Inferior parietal cortex (tissue), 1 donor: ENCODE measurements at regions not wholly inside any gene's neighbourhood (a gene's known extent, or its start where the extent isn't known, plus 50 kb on each side); places are given as distances from the start of the nearest gene placed in this dataset.

Experiments used
- DNase-seq: peaks from one replicate; pipeline ENCODE4 v3.0.0-alpha.2; 2016; ENCODE audit errors: extremely low spot score

DNA sequence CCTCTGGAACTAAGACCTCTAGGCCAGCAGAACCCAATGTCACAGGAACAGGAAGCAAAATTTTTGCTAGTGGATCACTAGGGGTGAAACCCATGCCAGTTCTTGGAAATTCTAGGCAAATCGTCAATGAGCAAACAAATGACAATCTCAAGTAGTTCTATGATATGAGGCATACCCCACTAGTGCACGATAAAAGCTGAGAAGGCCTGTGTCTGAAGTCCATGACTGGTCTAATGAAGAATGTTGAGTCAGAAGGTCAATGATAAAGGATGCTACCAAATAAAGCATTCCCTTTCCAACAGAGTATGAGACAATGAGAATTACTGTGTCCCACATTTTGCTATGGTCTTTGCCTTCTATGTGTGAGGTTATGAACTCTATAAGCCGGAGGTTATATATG lies 149.4 kb upstream of the NOX3 start:
- DNase-seq: no peak

DNA sequence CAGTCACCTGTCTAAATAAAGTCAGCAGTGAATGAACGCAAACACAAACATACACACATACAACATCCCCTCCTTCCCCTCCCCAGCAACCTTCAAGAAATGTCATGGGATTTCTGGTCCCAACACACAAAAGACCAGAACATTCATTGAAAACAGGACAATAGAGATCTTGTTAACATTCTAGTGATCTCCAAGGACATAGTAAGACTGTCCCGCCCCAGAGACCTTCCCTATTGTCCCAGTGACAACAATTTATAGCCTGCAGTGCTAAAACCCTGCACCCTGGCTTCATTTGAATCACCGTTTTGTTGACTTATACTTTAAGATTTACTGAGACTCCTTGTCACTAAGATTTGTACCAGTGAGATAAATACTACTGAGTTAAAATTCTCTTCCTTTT lies 143.9 kb upstream of the NOX3 start:
- DNase-seq: no peak

DNA sequence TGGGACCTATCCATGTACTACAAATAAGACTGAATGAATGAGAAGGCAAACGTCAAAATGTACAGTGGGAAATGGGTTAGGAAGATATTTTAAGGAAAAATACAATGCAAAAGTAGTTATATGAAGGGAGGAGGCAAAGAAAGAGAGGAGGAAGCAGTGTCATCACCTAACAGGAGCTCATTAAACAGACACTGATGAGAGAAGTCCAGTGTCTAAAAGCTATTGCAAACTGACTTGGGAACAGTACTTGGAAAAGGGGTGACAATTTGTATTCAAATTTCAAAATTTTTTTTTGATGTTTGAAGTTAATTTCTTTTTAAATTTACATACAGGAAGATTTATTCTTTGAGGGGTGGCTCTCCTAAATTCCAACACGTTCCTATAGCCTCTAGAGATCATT lies 143.5 kb upstream of the NOX3 start:
- no peak for DNase-seq

- DNase-seq: no peak
Measured at GRCh38 chr6:155595284-155595683, 139.6 kb upstream of the NOX3 start.

- no peak for DNase-seq
Measured at GRCh38 chr6:155591741-155592140, 136.1 kb upstream of the NOX3 start.

- DNase-seq: no peak
Measured at GRCh38 chr6:155589190-155589589, 133.6 kb upstream of the NOX3 start.

GRCh38 chr6:155587817-155588216 lies 132.2 kb upstream of the NOX3 start:
- no peak for DNase-seq

DNA sequence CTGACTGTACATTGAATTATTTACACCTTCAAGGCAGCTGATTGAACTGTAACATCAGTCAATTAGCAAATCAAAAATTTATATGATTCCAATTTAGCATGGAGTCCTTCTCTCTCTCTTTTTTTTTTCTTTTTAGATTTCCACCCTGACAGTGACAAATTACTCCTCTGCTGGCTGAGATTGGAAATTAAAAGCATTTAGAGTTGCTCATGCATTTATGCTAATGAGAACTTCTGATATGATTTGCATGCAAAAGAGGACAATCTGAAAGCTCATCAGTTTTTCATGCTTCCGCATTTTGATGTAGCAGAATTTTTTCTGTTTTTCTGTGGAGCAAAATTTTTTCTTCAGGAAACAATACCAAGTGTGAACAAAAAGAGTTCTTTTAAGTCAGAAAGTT lies 130.5 kb upstream of the NOX3 start:
- no peak for DNase-seq

DNA sequence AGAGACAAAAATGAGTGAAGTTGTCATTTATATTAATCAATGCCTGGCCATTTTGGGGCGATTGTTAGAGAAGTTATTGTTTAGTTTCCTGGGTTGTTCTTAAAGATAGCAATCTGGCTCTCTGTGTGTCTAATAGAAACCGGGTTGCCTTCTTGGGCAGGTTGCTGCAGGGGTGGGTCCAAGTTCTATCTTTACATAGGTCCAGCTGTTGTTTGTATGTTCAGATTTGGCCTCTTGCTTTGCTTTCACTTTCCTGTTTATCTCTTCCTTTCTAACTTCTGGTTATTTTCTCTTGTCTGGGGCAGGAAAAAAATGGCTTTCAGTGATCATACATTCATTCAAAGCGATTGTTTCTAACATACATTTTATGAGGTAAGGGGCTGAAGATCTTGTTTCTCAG lies 128.4 kb upstream of the NOX3 start:
- no peak for DNase-seq

GRCh38 chr6:155582016-155582991 lies 126.7 kb upstream of the NOX3 start:
- DNase-seq: no peak

DNA sequence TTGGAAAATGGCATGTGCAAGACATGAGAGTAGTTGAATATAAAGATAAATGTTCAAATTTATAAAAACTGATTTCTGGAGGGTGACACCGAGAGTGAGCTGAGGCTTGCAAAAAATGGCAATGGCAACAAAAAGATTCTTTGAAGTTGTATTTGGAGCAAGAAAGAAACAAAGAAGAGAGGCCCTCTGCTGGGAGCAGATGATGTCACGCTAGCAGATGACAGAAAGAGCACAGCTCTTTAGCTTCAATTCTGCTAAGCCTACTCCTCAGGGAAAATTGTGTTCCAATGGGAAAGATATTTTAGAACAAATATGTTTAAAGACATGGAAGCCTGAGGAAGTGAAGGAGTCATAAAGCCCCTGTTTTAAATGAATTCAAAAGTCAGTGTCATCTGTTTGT lies 125.3 kb upstream of the NOX3 start:
- no peak for DNase-seq

- no peak for DNase-seq
Measured at GRCh38 chr6:155578251-155578650, 122.6 kb upstream of the NOX3 start.

- DNase-seq: no peak
Measured at GRCh38 chr6:155561966-155562364, 106.3 kb upstream of the NOX3 start.

DNA sequence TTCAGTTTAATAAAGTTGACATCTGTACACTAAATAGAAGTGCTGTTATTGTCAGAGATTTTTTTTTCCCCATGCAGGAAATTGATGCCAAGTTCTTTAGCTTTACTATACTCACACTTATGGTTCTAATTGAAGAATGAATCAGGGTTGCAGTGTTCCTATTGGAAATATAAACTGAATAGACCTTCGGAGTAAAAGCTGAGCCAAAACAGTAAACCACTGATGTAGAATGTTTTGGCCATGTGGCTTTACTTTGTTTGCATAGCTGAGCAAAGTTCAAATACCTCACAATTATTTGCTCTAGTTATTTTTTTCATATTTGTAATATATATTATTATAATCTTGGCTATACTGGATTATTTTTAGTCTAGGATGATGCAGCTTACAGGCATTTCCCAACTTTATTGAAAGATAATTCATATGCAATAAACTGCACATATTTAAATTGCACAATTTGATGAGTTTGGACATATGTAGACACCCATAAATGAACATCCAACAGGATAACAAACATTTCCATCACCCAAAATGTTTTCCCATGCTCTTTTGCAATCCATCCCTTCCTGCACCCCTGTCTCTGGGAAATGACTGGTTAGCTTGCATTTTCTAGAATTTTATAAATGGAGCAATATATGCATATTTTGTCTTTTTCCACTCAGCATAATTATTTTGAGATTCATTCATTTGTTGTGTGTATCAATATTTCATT lies 105.8 kb upstream of the NOX3 start:
- no peak for DNase-seq

DNA sequence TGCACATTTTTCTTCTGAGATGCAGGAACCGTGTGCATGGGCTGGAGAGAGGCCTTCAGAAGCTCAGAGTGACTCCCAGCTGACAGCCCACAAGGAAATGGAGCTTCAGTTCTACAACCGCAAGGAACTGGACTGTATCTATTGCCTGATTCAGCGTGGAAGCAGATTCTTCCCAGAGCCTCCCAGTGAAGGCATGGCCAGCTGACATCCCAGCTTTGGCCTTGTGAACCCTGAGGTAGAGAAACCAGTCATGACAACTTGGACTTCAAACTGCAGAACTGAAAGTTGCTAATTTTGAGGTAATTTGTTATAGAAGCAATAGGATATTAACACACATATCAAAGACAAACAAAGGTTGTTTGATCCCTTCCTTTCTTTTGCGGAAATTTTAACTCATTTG lies 94.3 kb upstream of the NOX3 start:
- no peak for DNase-seq

- no peak for DNase-seq
Measured at GRCh38 chr6:155549028-155549798, 93.6 kb upstream of the NOX3 start.

GRCh38 chr6:155548576-155548975 lies 92.9 kb upstream of the NOX3 start:
- no peak for DNase-seq

DNA sequence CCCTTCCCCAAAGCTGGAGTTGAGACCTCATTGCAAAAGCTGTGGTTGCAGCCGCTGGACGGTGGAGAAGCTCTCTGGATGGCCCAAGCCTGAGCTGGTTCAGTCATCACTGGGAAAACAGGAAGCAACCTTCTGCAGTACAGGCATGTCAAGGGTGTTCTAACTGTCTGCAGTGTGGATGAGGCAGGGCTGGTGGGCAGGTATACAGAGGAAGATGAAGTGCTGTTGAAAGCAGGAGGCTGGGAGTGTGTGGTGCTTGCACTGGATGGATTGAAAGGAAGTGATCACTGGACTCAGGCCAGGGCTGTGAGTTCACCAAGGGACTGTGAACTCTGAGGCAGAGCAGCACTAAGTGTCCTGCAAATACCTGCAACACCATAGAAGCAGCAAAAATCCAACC lies 89.0 kb upstream of the NOX3 start:
- no peak for DNase-seq

DNA sequence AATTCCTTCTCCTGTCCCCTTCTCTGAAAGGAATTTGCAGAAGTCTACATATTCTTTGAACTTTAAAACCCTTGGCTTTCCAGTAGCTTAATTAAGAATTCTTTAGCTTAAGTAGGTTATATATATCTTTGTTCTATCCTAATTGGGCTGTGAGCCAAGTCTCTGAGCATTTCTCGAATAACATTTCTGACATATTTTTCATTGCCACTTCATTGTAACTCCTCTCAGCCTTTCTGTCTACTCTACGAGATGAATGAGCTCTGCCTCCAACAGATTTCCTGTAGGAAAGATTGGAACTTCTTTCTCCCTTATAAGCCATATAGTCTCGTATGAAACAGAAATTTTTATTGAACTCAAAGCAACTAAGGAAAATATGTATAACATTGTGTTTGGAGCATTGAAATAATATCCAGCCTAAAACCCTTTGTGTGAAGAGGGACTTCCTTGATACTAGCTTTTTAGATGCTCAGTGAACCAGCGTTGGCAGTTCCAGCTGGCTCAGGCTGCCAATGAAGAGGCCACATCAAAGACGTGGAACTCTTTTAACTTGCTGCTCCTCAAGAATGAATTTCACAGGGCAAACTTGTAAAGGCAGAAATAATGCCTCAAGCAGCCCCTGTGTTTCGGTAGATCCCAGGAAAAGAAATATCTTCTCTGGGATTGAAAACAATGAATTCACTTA lies 87.7 kb upstream of the NOX3 start:
- no peak for DNase-seq

DNA sequence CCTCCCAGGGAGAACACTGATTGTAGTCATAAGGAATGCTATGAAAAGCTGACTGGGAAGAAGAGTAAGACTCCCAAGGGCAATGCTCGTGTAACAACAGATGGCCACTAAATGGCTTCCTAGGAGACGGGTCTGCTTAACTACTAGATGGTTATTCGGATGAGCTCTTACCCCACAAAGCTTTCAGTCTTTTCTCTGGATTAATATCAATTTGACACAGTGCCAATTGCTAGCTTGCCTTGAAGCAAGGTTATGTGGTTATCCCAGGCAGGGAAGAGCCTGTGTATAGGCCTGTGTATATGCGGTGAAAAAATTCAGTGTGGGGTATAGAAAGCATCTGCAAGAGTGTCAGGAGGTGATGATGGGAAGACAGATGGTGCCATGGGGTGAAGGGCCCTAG lies 86.4 kb upstream of the NOX3 start:
- no peak for DNase-seq

GRCh38 chr6:155538708-155539390 lies 83.2 kb upstream of the NOX3 start:
- DNase-seq: no peak
